Esophagus squamous epithelium (tissue), 4 donors: ENCODE measurements at regions not wholly inside any gene's neighbourhood (a gene's known extent, or its start where the extent isn't known, plus 50 kb on each side); places are given as distances from the start of the nearest gene placed in this dataset.

ENCODE experiments used
- POLR2A ChIP-seq, 4 donors: fragments of 450-650 bp; IDR thresholded peaks; one replicate each; pipeline ENCODE4 v1.6.1; 2017; ENCODE audit warnings: antibody characterized with exemption in 4 of 4, mild to moderate bottlenecking in 4 of 4, moderate library complexity in 3 of 4
- TF ChIP-seq, protein P1 (sequence below), 6 experiments: fragments of 450-650 bp in 4 of 6; fragments of 200-600 bp in 2 of 6; sonication (generic) in 2 of 6; IDR thresholded peaks; one replicate each; pipeline ENCODE4 v1.5.1; 2016 to 2019; ENCODE audit warnings: antibody characterized with exemption in 6 of 6, mild to moderate bottlenecking in 4 of 6, moderate library complexity in 4 of 6

DNA sequence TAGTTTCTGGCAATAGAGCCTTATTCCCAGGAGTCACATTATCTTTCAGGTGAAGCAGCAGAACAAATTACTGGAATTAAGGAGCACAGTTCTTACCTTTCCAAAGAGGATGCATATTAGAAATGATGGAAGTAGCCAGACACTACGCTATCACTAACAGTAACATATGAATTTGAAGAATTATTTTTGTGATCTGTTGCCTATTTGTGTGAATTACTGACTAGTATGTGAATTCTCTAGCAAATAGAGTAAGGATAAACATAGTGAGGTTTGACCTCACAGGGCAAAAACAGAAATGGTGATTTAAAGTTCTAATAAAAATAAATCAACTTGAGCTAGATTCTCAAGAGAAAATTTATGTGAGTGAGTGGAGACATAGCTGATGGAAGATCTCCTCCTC lies 1299.3 kb downstream of the XPNPEP1 start:
- TF ChIP-seq POLR2A (IDR thresholded peaks at IDR 0.05), result no peak
- TF ChIP-seq, protein P1, sequence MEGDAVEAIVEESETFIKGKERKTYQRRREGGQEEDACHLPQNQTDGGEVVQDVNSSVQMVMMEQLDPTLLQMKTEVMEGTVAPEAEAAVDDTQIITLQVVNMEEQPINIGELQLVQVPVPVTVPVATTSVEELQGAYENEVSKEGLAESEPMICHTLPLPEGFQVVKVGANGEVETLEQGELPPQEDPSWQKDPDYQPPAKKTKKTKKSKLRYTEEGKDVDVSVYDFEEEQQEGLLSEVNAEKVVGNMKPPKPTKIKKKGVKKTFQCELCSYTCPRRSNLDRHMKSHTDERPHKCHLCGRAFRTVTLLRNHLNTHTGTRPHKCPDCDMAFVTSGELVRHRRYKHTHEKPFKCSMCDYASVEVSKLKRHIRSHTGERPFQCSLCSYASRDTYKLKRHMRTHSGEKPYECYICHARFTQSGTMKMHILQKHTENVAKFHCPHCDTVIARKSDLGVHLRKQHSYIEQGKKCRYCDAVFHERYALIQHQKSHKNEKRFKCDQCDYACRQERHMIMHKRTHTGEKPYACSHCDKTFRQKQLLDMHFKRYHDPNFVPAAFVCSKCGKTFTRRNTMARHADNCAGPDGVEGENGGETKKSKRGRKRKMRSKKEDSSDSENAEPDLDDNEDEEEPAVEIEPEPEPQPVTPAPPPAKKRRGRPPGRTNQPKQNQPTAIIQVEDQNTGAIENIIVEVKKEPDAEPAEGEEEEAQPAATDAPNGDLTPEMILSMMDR (IDR thresholded peaks at IDR 0.05), result no peak
